CD14-positive monocyte (primary cell): ENCODE measurements at regions not wholly inside any gene's neighbourhood (a gene's known extent, or its start where the extent isn't known, plus 50 kb on each side); places are given as distances from the start of the nearest gene placed in this dataset.

Experiments
- DNase-seq, 3 donors: peaks; one replicate each; pipeline ENCODE4 v3.0.0-alpha.2; 2011 to 2022
- H2AFZ ChIP-seq: 2 replicates; pipeline ENCODE4 v1.6.0; 2012; ENCODE audit warnings: mild to moderate bottlenecking, low read depth, low read length, inconsistent platforms; ENCODE audit not compliant: insufficient read depth, poor library complexity, severe bottlenecking
- H3K27ac ChIP-seq, 2 donors: 1 replicate in 1 of 2; 2 replicates in 1 of 2; pipeline ENCODE4 v1.5.1; 2012 to 2013; ENCODE audit warnings: low read length in 2 of 2, control low read depth in 1 of 2, inconsistent platforms in 1 of 2, low read depth in 1 of 2, mild to moderate bottlenecking in 1 of 2
- H3K27me3 ChIP-seq, 2 donors: one replicate each; pipeline versions ENCODE4 v1.6.0 to v1.6.1; 2011 to 2013; ENCODE audit warnings: low read length in 2 of 2; ENCODE audit not compliant: control insufficient read depth in 2 of 2, insufficient read depth in 2 of 2
- H3K36me3 ChIP-seq, 2 donors: replicated peaks in 1 of 2; 1 replicate in 1 of 2; 2 replicates in 1 of 2; pipeline versions ENCODE4 v1.5.1 to v1.6.1; 2012 to 2013; ENCODE audit warnings: low read length in 2 of 2, control low read depth in 1 of 2, inconsistent platforms in 1 of 2, mild to moderate bottlenecking in 1 of 2; ENCODE audit not compliant: insufficient read depth in 2 of 2, control insufficient read depth in 1 of 2
- H3K4me1 ChIP-seq, 2 donors: 1 replicate in 1 of 2; 2 replicates in 1 of 2; pipeline versions ENCODE4 v1.5.1 to v1.6.1; 2012 to 2013; ENCODE audit warnings: low read length in 2 of 2, control low read depth in 1 of 2, inconsistent platforms in 1 of 2, mild to moderate bottlenecking in 1 of 2, moderate library complexity in 1 of 2; ENCODE audit not compliant: insufficient read depth in 2 of 2, control insufficient read depth in 1 of 2
- H3K4me2 ChIP-seq: replicated peaks from 2 replicates; pipeline ENCODE3; 2012; ENCODE audit warnings: low read length, moderate library complexity, mild to moderate bottlenecking; ENCODE audit not compliant: poor library complexity, severe bottlenecking; ENCODE audit errors: extremely low read depth
- H3K4me3 ChIP-seq, 3 experiments: fragments of 200-600 bp in 1 of 3; sonication (generic) in 1 of 3; replicated peaks in 1 of 3; 1 replicate in 2 of 3; 2 replicates in 1 of 3; pipeline ENCODE4 v1.5.1; 2011 to 2013; ENCODE audit warnings: low read length in 3 of 3, mild to moderate bottlenecking in 3 of 3, control low read depth in 2 of 3, low read depth in 2 of 3, inconsistent platforms in 1 of 3, moderate library complexity in 1 of 3
- H3K79me2 ChIP-seq: 2 replicates; pipeline ENCODE4 v1.6.0; 2012; ENCODE audit warnings: mild to moderate bottlenecking, control low read depth, inconsistent platforms, low read length, moderate library complexity; ENCODE audit not compliant: insufficient read depth
- H3K9ac ChIP-seq: 2 replicates; pipeline ENCODE4 v1.6.0; 2017; ENCODE audit warnings: low read length, mild to moderate bottlenecking; ENCODE audit not compliant: insufficient read depth, poor library complexity, severe bottlenecking
- H3K9me3 ChIP-seq, 2 donors: replicated peaks in 1 of 2; 1 replicate in 1 of 2; 2 replicates in 1 of 2; pipeline versions ENCODE4 v1.5.1 to v1.6.1; 2012 to 2013; ENCODE audit warnings: low read length in 2 of 2, control low read depth in 1 of 2; ENCODE audit not compliant: control insufficient read depth in 1 of 2, insufficient read depth in 1 of 2
- H4K20me1 ChIP-seq: 2 replicates; pipeline ENCODE4 v1.6.0; 2012; ENCODE audit warnings: mild to moderate bottlenecking, low read length, control low read depth, moderate library complexity; ENCODE audit not compliant: insufficient read depth
- H3K27ac Mint-ChIP-seq, 7 donors: one replicate each; pipeline ENCODE4 v1.8.0; 2020; ENCODE audit warnings: mild to moderate bottlenecking in 7 of 7, mixed read lengths in 7 of 7, moderate library complexity in 6 of 7, inconsistent platforms in 2 of 7
- H3K27me3 Mint-ChIP-seq, 3 donors: one replicate each; pipeline ENCODE4 v1.8.0; 2021 to 2022; ENCODE audit warnings: low read depth in 3 of 3, mild to moderate bottlenecking in 3 of 3, mixed read lengths in 3 of 3, moderate library complexity in 3 of 3, inconsistent platforms in 1 of 3
- H3K36me3 Mint-ChIP-seq, 2 donors: one replicate each; pipeline ENCODE4 v1.8.0; 2020; ENCODE audit warnings: mixed read lengths in 2 of 2, inconsistent platforms in 1 of 2, mild to moderate bottlenecking in 1 of 2
- H3K4me1 Mint-ChIP-seq: one replicate; pipeline ENCODE4 v1.8.0; 2020; ENCODE audit warnings: mild to moderate bottlenecking, mixed read lengths
- H3K4me3 Mint-ChIP-seq, 2 donors: one replicate each; pipeline ENCODE4 v1.8.0; 2020; ENCODE audit warnings: mild to moderate bottlenecking in 2 of 2, mixed read lengths in 2 of 2, moderate library complexity in 1 of 2
- H3K9me3 Mint-ChIP-seq, 7 donors: one replicate each; pipeline ENCODE4 v1.8.0; 2020 to 2022; ENCODE audit warnings: mixed read lengths in 7 of 7, mild to moderate bottlenecking in 6 of 7, moderate library complexity in 6 of 7, inconsistent platforms in 2 of 7
- WGBS: methylation state at CpG from one replicate; pipeline ENCODE4 v1.1.5; 2013; ENCODE audit warnings: missing lambda C conversion rate; ENCODE audit not compliant: insufficient coverage; 5-methylcytosine and 5-hydroxymethylcytosine counted together
- intact Hi-C, 2 donors: fragments of 100-400 bp; cut with micrococcal nuclease; formaldehyde crosslinking; loops; one replicate each; pipeline versions ENCODE4 v1.15.0 to v1.15.1; 2023
- TF ChIP-seq, protein P1 (sequence below): fragments of 200-600 bp; IDR thresholded peaks from one replicate; pipeline ENCODE4 v1.8.0; 2022; ENCODE audit warnings: antibody characterized with exemption, mild to moderate bottlenecking

- H3K9me3 Mint-ChIP-seq = peaks cover 0 to 10% (median 4%) of the 10 kb centered on the region in 7 donors
- H3K36me3 Mint-ChIP-seq = no peaks in the 10 kb centered on the region
- Histone ChIP-seq H3K27ac (no peak overlapping the region), H3K36me3 (no peaks in the 10 kb centered on the region), H3K4me1 (no peaks in the 10 kb centered on the region), H3K4me3 (no peak overlapping the region), H2AFZ (no peak overlapping the region), H3K4me2 (no peak overlapping the region), H4K20me1 (no peaks in the 10 kb centered on the region), H3K9me3 (peaks cover 10 to 24% of the 10 kb centered on the region in 2 donors), H3K27me3 (no peaks in the 10 kb centered on the region), H3K79me2 (no peaks in the 10 kb centered on the region), H3K9ac (no peak overlapping the region)
- no CpG with 5 or more reads among the region's 1 CpG for WGBS
- no peak overlapping the region for H3K27ac Mint-ChIP-seq
- no peaks in the 10 kb centered on the region for H3K4me1 Mint-ChIP-seq
- TF ChIP-seq, protein P1, sequence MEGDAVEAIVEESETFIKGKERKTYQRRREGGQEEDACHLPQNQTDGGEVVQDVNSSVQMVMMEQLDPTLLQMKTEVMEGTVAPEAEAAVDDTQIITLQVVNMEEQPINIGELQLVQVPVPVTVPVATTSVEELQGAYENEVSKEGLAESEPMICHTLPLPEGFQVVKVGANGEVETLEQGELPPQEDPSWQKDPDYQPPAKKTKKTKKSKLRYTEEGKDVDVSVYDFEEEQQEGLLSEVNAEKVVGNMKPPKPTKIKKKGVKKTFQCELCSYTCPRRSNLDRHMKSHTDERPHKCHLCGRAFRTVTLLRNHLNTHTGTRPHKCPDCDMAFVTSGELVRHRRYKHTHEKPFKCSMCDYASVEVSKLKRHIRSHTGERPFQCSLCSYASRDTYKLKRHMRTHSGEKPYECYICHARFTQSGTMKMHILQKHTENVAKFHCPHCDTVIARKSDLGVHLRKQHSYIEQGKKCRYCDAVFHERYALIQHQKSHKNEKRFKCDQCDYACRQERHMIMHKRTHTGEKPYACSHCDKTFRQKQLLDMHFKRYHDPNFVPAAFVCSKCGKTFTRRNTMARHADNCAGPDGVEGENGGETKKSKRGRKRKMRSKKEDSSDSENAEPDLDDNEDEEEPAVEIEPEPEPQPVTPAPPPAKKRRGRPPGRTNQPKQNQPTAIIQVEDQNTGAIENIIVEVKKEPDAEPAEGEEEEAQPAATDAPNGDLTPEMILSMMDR = no peak
- intact Hi-C loops = no loop called here
- peaks cover 0 to 2% (median 0%) of the 10 kb centered on the region in 3 donors for H3K27me3 Mint-ChIP-seq
- H3K4me3 Mint-ChIP-seq = no peak overlapping the region
- DNase-seq = no peak
Observed at GRCh38 chr18:30350263-30350662, 692.3 kb downstream of the DSC3 start.

DNA sequence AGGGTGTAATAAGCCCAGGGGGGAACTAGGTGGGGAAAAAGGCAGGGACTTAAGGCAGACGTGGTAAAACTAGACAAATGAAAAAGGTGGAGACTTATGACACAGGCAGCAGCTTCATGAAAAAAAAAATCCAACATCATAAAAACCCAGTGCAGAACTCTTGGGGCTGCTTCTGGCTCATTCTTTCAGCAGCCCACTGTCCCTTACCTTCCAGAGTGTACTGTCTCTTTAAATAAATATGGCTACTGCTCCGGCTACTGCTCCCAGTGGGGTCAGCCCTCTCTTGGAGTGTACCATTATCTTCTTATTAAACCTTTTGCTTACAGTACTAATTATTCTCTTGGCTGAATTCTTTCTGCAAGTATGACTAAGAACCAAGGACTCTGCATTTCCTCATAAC is 699.5 kb downstream of the DSC3 start:
- no peak overlapping the region for H3K27ac ChIP-seq
- no peak overlapping the region for H2AFZ ChIP-seq
- H3K4me1 ChIP-seq = no peaks in the 10 kb centered on the region
- intact Hi-C loops = no loop called here
- peaks cover 4 to 8% of the 10 kb centered on the region in 2 donors for H3K9me3 ChIP-seq
- H3K4me3 Mint-ChIP-seq = no peak overlapping the region
- H4K20me1 ChIP-seq = no peaks in the 10 kb centered on the region
- H3K79me2 ChIP-seq = no peaks in the 10 kb centered on the region
- TF ChIP-seq, protein P1 = no peak
- H3K9me3 Mint-ChIP-seq = peaks cover 0 to 5% (median 0%) of the 10 kb centered on the region in 7 donors
- H3K4me2 ChIP-seq = no peak overlapping the region
- no peak overlapping the region for H3K4me3 ChIP-seq
- H3K27me3 Mint-ChIP-seq = no peaks in the 10 kb centered on the region
- no peak overlapping the region for H3K9ac ChIP-seq
- no peaks in the 10 kb centered on the region for H3K36me3 Mint-ChIP-seq
- no CpG with 5 or more reads among the region's 2 CpGs for WGBS
- no peak for DNase-seq
- H3K36me3 ChIP-seq = no peaks in the 10 kb centered on the region
- H3K4me1 Mint-ChIP-seq = no peaks in the 10 kb centered on the region
- no peaks in the 10 kb centered on the region for H3K27me3 ChIP-seq
- H3K27ac Mint-ChIP-seq = no peak overlapping the region
